ENCODE measurements at regions not wholly inside any gene's neighbourhood (a gene's known extent, or its start where the extent isn't known, plus 50 kb on each side); places are given as distances from the start of the nearest gene placed in this dataset.

DNA sequence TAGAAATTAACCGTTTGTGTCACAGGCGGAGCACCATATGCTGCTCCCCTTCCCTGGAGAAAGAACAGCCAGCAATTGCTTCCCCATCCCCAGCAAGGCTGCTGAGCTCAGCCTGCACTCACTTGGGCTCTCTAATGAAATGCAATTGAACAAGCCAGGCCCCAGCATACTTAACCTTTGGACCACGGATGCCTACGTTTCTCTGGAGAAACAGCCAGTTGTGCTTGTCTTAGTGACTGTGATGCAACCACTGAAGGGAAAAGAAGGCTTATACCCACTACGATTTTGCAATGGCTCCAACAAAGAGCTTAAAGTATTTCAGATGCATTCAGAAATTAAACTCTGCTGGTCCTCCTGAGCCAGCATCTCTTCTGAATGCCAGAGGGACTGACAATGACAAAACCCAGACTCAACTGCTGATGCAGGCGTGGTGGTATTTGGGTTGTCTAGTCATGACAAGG lies 51.3 kb upstream of the SESN3 start:
- Histone ChIP-seq H3K27me3 (no peaks in the 10 kb centered on the region), H3K4me3 (no peak overlapping the region), H3K9me3 (no peaks in the 10 kb centered on the region), H3K27ac (no peak overlapping the region), H3K4me1 (ENCODE audit: insufficient read depth) (peaks cover 3% of the 10 kb centered on the region), H3K36me3 (no peaks in the 10 kb centered on the region)
- TF ChIP-seq EP300 (IDR thresholded peaks at IDR 0.05) (no peak), POLR2A (IDR thresholded peaks at IDR 0.05) (no peak)
- TF ChIP-seq, protein P1, sequence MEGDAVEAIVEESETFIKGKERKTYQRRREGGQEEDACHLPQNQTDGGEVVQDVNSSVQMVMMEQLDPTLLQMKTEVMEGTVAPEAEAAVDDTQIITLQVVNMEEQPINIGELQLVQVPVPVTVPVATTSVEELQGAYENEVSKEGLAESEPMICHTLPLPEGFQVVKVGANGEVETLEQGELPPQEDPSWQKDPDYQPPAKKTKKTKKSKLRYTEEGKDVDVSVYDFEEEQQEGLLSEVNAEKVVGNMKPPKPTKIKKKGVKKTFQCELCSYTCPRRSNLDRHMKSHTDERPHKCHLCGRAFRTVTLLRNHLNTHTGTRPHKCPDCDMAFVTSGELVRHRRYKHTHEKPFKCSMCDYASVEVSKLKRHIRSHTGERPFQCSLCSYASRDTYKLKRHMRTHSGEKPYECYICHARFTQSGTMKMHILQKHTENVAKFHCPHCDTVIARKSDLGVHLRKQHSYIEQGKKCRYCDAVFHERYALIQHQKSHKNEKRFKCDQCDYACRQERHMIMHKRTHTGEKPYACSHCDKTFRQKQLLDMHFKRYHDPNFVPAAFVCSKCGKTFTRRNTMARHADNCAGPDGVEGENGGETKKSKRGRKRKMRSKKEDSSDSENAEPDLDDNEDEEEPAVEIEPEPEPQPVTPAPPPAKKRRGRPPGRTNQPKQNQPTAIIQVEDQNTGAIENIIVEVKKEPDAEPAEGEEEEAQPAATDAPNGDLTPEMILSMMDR (IDR thresholded peaks at IDR 0.05), result no peak
- WGBS, 3 donors, result 58 to 75% (median 72%) methylated on average over 6 of the region's 6 CpGs
- intact Hi-C loops (cut with DNase I), result no loop called here
- no peak for DNase-seq

Measured in ovary (tissue), 7 donors.